IMR-90 (cell line): ENCODE measurements at regions not wholly inside any gene's neighbourhood (a gene's known extent, or its start where the extent isn't known, plus 50 kb on each side); places are given as distances from the start of the nearest gene placed in this dataset.

Source experiments
- ATAC-seq: fragments of 200-7000 bp; cut with Tn5 transposase; 2 replicates; pipeline ENCODE4 v1.9.1; 2020; ENCODE audit warnings: low read depth, mild to moderate bottlenecking, moderate library complexity
- BruUV-seq: library from RNA; stranded (reverse); fragments of 400-500 nt; replicated peaks from 2 replicates; lab custom pipeline; 2021; lab: Mats Ljungman, UMichigan
- CTCF ChIA-PET: fragments of 300-600 bp; formaldehyde crosslinking; extraction: SDS; loops from one replicate; lab custom pipeline; 2021; ENCODE audit warnings: antibody characterized with exemption; lab: Yijun Ruan, JAX
- POLR2A ChIA-PET: fragments of 300-600 bp; sonication (Branson Sonifier 250); formaldehyde crosslinking; loops from one replicate; lab custom pipeline; 2022; ENCODE audit warnings: antibody characterized with exemption; ENCODE audit not compliant: unreplicated experiment; lab: Charles Lee
- DNase-seq: peaks from one replicate; pipeline ENCODE4 v3.0.0; 2013
- H2AFZ ChIP-seq: replicated peaks from 2 replicates; pipeline ENCODE3; 2013; ENCODE audit warnings: low read length, mild to moderate bottlenecking; ENCODE audit not compliant: poor library complexity
- H2AK5ac ChIP-seq: 2 replicates; pipeline ENCODE4 v1.6.1; 2013; ENCODE audit warnings: low read depth, low read length, inconsistent platforms
- H2AK9ac ChIP-seq: replicated peaks from 2 replicates; pipeline ENCODE3; 2013; ENCODE audit warnings: mild to moderate bottlenecking, low read depth, low read length, moderate library complexity; ENCODE audit not compliant: poor library complexity
- H2BK120ac ChIP-seq: 2 replicates; pipeline ENCODE4 v1.6.1; 2013; ENCODE audit warnings: low read depth, low read length, inconsistent platforms
- H2BK15ac ChIP-seq: 3 replicates; pipeline ENCODE4 v1.6.1; 2013; ENCODE audit warnings: low read depth, low read length, inconsistent platforms
- H2BK20ac ChIP-seq: 2 replicates; pipeline ENCODE4 v1.6.1; 2013; ENCODE audit warnings: low read depth, mild to moderate bottlenecking, inconsistent platforms, low read length, moderate library complexity
- H2BK5ac ChIP-seq: 2 replicates; pipeline ENCODE4 v1.6.1; 2013; ENCODE audit warnings: mild to moderate bottlenecking, low read depth, low read length, inconsistent platforms; ENCODE audit not compliant: poor library complexity, severe bottlenecking
- H3K14ac ChIP-seq: replicated peaks from 2 replicates; pipeline ENCODE4 v1.6.1; 2013; ENCODE audit warnings: low read depth, low read length, inconsistent platforms
- H3K18ac ChIP-seq: 2 replicates; pipeline ENCODE4 v1.6.1; 2013; ENCODE audit warnings: low read depth, low read length, control low read depth
- H3K23ac ChIP-seq: 2 replicates; pipeline ENCODE4 v1.6.1; 2013; ENCODE audit warnings: low read depth, low read length, inconsistent platforms
- H3K27ac ChIP-seq: 2 replicates; pipeline ENCODE4 v1.5.1; 2013; ENCODE audit warnings: mild to moderate bottlenecking, control low read depth, low read length; ENCODE audit not compliant: insufficient read depth
- H3K27me3 ChIP-seq: 2 replicates; pipeline ENCODE4 v1.6.1; 2013; ENCODE audit warnings: low read length; ENCODE audit not compliant: control insufficient read depth, insufficient read depth
- H3K36me3 ChIP-seq: 2 replicates; pipeline ENCODE4 v1.6.1; 2013; ENCODE audit warnings: low read length, mixed read lengths; ENCODE audit not compliant: control insufficient read depth, insufficient read depth
- H3K4ac ChIP-seq: 2 replicates; pipeline ENCODE4 v1.6.1; 2013; ENCODE audit warnings: low read depth, low read length, inconsistent platforms
- H3K4me1 ChIP-seq: 2 replicates; pipeline ENCODE4 v1.6.1; 2013; ENCODE audit warnings: low read length, mixed read lengths; ENCODE audit not compliant: control insufficient read depth, insufficient read depth
- H3K4me2 ChIP-seq: 2 replicates; pipeline ENCODE4 v1.6.1; 2013; ENCODE audit warnings: low read depth, mild to moderate bottlenecking, control low read depth, low read length, moderate library complexity
- H3K4me3 ChIP-seq: 2 replicates; pipeline ENCODE4 v1.5.1; 2013; ENCODE audit warnings: low read depth, mild to moderate bottlenecking, control low read depth, low read length, moderate library complexity; ENCODE audit not compliant: insufficient read depth
- H3K56ac ChIP-seq: 2 replicates; pipeline ENCODE4 v1.6.1; 2013; ENCODE audit warnings: low read length, inconsistent platforms; ENCODE audit not compliant: insufficient read depth; ENCODE audit errors: extremely low read depth
- H3K79me1 ChIP-seq, 2 experiments: 2 replicates each; pipeline ENCODE4 v1.6.1; 2013; ENCODE audit warnings: low read length in 2 of 2, inconsistent platforms in 1 of 2, low read depth in 1 of 2
- H3K9ac ChIP-seq: 2 replicates; pipeline ENCODE4 v1.6.1; 2013; ENCODE audit warnings: low read depth, low read length, control low read depth
- H3K9me1 ChIP-seq: 2 replicates; pipeline ENCODE4 v1.6.1; 2013; ENCODE audit warnings: low read length, inconsistent platforms; ENCODE audit not compliant: insufficient read depth
- H3K9me3 ChIP-seq: 2 replicates; pipeline ENCODE4 v1.6.1; 2013; ENCODE audit warnings: low read length; ENCODE audit not compliant: control insufficient read depth, insufficient read depth
- H4K20me1 ChIP-seq: 2 replicates; pipeline ENCODE4 v1.6.1; 2013; ENCODE audit warnings: low read length, inconsistent platforms; ENCODE audit not compliant: insufficient read depth
- H4K5ac ChIP-seq: 2 replicates; pipeline ENCODE4 v1.6.1; 2013; ENCODE audit warnings: mild to moderate bottlenecking, low read depth, low read length, control low read depth
- H4K8ac ChIP-seq, 2 experiments: 2 replicates each; pipeline ENCODE4 v1.6.1; 2013; ENCODE audit warnings: low read depth in 2 of 2, low read length in 2 of 2, control low read depth in 1 of 2, inconsistent platforms in 1 of 2
- H4K91ac ChIP-seq: 2 replicates; pipeline ENCODE4 v1.6.1; 2013; ENCODE audit warnings: low read depth, low read length, inconsistent platforms; ENCODE audit not compliant: insufficient read depth
- SMC3 ChIP-seq: fragments of 150-350 bp; IDR thresholded peaks from 2 replicates; pipeline ENCODE4 v1.6.1; 2016; ENCODE audit warnings: low read depth, mild to moderate bottlenecking, antibody characterized with exemption, low read length, moderate library complexity
- WGBS, 2 experiments: methylation state at CpG; one replicate each; pipeline versions ENCODE4 v1.1.5 to v1.1.7; 2013; ENCODE audit warnings: missing lambda C conversion rate in 2 of 2; ENCODE audit not compliant: insufficient read length in 1 of 2; ENCODE audit errors: extremely low coverage in 2 of 2; 5-methylcytosine and 5-hydroxymethylcytosine counted together
- dilution Hi-C: fragments of 300-500 bp; cut with HindIII; formaldehyde crosslinking; loops from one replicate; pipeline ENCODE4 v1.14.3; 2018; ENCODE audit warnings: low sequenced_read_pairs; ENCODE audit not compliant: unreplicated experiment
- in situ Hi-C: fragments of 300-500 bp; cut with MboI; formaldehyde crosslinking; loops from 3 replicates; pipeline ENCODE4 v1.14.3; 2019; ENCODE audit warnings: low sequenced_read_pairs, inconsistent platforms, mixed read lengths
- intact Hi-C: fragments of 100-400 bp; cut with micrococcal nuclease; formaldehyde crosslinking; loops from 2 replicates; pipeline ENCODE4 v1.10.0; 2022

DNA sequence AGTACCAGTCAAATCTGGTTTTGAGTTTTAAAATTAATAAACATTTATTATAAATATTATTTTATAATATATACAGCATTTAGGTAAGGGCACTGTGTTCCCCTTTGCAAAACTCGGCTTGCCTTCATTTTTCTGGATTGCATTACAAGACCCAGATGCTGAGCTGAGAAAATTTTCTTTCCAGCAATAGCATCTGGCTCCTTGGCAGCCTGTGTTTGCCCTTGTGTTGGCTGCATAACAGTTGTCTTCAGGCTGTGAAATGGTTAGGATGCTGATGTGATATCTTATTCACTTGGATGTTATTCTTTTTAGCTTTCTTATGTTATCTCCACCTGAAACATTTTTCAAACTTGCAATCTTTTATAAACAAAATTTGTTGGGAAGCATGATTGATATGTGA, 784.4 kb downstream of the DACH1 start:
- Histone ChIP-seq H3K9me3 (no peaks in the 10 kb centered on the region), H3K4ac (no peak overlapping the region), H2AK9ac (no peak overlapping the region), H3K36me3 (no peaks in the 10 kb centered on the region), H3K18ac (no peak overlapping the region), H3K23ac (no peak overlapping the region), H3K14ac (no peak overlapping the region), H3K9ac (no peak overlapping the region), H3K27ac (no peak overlapping the region), H2AFZ (no peak overlapping the region), H2BK5ac (no peak overlapping the region), H3K27me3 (no peaks in the 10 kb centered on the region), H4K91ac (no peak overlapping the region), H4K20me1 (no peaks in the 10 kb centered on the region), H3K4me2 (no peak overlapping the region), H3K9me1 (no peaks in the 10 kb centered on the region), H3K4me1 (no peaks in the 10 kb centered on the region), H2BK120ac (no peak overlapping the region), H2AK5ac (no peak overlapping the region), H3K56ac (no peak overlapping the region), H2BK15ac (no peak overlapping the region), H3K4me3 (no peak overlapping the region), H2BK20ac (no peak overlapping the region), H3K79me1 (no peaks in the 10 kb centered on the region), H4K5ac (no peak overlapping the region), H4K8ac (no peak overlapping the region)
- WGBS, 2 experiments: no CpG with 5 or more reads among the region's 1 CpG
- ChIA-PET POLR2A (no interaction called here), CTCF (no interaction called here)
- DNase-seq (no peak), ATAC-seq (no peak)
- TF ChIP-seq SMC3: no peak
- BruUV-seq: no TSS peak
- intact Hi-C loops (no loop called here), in situ Hi-C loops (no loop called here), dilution Hi-C loops (no loop called here)
